Ishikawa (cell line): ENCODE measurements at regions not wholly inside any gene's neighbourhood (a gene's known extent, or its start where the extent isn't known, plus 50 kb on each side); places are given as distances from the start of the nearest gene placed in this dataset.

Source experiments
- CEBPB ChIP-seq: IDR thresholded peaks from 2 replicates; pipeline ENCODE4 v1.6.1; 2012
- CREB1 ChIP-seq: IDR thresholded peaks from 2 replicates; pipeline ENCODE4 v1.6.1; 2012; ENCODE audit warnings: low read depth
- EGR1 ChIP-seq: IDR thresholded peaks from 2 replicates; pipeline ENCODE4 v1.6.1; 2012
- EP300 ChIP-seq: IDR thresholded peaks from 2 replicates; pipeline ENCODE4 v1.6.1; 2012; ENCODE audit warnings: borderline replicate concordance
- FOXM1 ChIP-seq: IDR thresholded peaks from 2 replicates; pipeline ENCODE4 v1.6.1; 2012; ENCODE audit warnings: low read depth, borderline replicate concordance
- MAX ChIP-seq: IDR thresholded peaks from 2 replicates; pipeline ENCODE4 v1.6.1; 2012
- NFIC ChIP-seq: IDR thresholded peaks from 2 replicates; pipeline ENCODE4 v1.6.1; 2012
- RAD21 ChIP-seq: IDR thresholded peaks from 2 replicates; pipeline ENCODE4 v1.6.1; 2012; ENCODE audit warnings: low read depth
- TAF1 ChIP-seq: IDR thresholded peaks from 2 replicates; pipeline ENCODE4 v1.6.1; 2012; ENCODE audit warnings: low read depth, mild to moderate bottlenecking
- TCF12 ChIP-seq: IDR thresholded peaks from 2 replicates; pipeline ENCODE4 v1.6.1; 2012; ENCODE audit warnings: low read depth
- TEAD4 ChIP-seq: IDR thresholded peaks from 2 replicates; pipeline ENCODE4 v1.6.1; 2012
- USF1 ChIP-seq: IDR thresholded peaks from 2 replicates; pipeline ENCODE4 v1.6.1; 2012
- YY1 ChIP-seq: IDR thresholded peaks from 2 replicates; pipeline ENCODE4 v1.6.1; 2012; ENCODE audit warnings: low read depth
- ZBTB7A ChIP-seq: IDR thresholded peaks from 2 replicates; pipeline ENCODE4 v1.6.1; 2012; ENCODE audit warnings: low read depth
- TF ChIP-seq, protein P1 (sequence below): IDR thresholded peaks from 2 replicates; pipeline ENCODE4 v1.6.1; 2012; ENCODE audit warnings: low read depth, mild to moderate bottlenecking

- TF ChIP-seq MAX (no peak), NFIC (no peak), CREB1 (no peak), CEBPB (no peak), USF1 (no peak), RAD21 (no peak), EGR1 (no peak), YY1 (no peak), TCF12 (no peak), TAF1 (no peak), EP300 (no peak)
- TF ChIP-seq, protein P1, sequence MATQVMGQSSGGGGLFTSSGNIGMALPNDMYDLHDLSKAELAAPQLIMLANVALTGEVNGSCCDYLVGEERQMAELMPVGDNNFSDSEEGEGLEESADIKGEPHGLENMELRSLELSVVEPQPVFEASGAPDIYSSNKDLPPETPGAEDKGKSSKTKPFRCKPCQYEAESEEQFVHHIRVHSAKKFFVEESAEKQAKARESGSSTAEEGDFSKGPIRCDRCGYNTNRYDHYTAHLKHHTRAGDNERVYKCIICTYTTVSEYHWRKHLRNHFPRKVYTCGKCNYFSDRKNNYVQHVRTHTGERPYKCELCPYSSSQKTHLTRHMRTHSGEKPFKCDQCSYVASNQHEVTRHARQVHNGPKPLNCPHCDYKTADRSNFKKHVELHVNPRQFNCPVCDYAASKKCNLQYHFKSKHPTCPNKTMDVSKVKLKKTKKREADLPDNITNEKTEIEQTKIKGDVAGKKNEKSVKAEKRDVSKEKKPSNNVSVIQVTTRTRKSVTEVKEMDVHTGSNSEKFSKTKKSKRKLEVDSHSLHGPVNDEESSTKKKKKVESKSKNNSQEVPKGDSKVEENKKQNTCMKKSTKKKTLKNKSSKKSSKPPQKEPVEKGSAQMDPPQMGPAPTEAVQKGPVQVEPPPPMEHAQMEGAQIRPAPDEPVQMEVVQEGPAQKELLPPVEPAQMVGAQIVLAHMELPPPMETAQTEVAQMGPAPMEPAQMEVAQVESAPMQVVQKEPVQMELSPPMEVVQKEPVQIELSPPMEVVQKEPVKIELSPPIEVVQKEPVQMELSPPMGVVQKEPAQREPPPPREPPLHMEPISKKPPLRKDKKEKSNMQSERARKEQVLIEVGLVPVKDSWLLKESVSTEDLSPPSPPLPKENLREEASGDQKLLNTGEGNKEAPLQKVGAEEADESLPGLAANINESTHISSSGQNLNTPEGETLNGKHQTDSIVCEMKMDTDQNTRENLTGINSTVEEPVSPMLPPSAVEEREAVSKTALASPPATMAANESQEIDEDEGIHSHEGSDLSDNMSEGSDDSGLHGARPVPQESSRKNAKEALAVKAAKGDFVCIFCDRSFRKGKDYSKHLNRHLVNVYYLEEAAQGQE = no peak
Measured at GRCh38 chr15:37767841-37768455, 166.5 kb upstream of the TMCO5A start.

DNA sequence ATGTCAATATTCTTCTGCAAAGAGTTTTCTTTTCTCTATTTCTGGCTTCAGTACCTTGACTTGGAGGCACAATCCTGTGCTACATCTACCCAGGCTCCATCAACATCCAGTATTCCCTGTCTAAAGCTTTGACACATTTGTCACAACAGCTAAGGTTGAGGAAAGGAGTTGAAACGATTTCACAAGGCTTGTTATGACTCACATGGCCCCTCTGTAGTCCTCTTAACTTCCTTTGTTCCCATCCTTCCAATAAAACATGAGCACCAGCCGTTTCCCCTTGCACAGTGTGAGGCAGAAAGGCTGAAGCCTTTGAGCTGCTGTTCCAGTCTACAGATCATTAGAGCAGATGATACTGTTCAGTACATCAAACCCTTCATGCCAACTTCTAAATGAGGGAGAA, 163.0 kb upstream of the TMCO5A start:
- TF ChIP-seq, protein P1 = no peak
- TF ChIP-seq TAF1 = no peak
- TF ChIP-seq FOXM1 = no peak
- TF ChIP-seq EP300 = no peak
- TF ChIP-seq CEBPB = no peak
- no peak for TF ChIP-seq NFIC
- TF ChIP-seq USF1 = no peak
- no peak for TF ChIP-seq CREB1
- no peak for TF ChIP-seq MAX

GRCh38 chr15:37773111-37773860, 161.2 kb upstream of the TMCO5A start:
- TF ChIP-seq TEAD4 (no peak), TCF12 (no peak), FOXM1 (no peak), EP300 (no peak), NFIC (no peak), MAX (no peak), CEBPB (no peak), TAF1 (no peak), EGR1 (no peak), USF1 (no peak), ZBTB7A (no peak)

- no peak for TF ChIP-seq EP300
- TF ChIP-seq YY1 = no peak
- no peak for TF ChIP-seq FOXM1
- TF ChIP-seq NFIC = no peak
- no peak for TF ChIP-seq ZBTB7A
- TF ChIP-seq, protein P1 = no peak
- no peak for TF ChIP-seq EGR1
- no peak for TF ChIP-seq TAF1
- no peak for TF ChIP-seq TEAD4
- TF ChIP-seq USF1 = no peak
- no peak for TF ChIP-seq MAX
- no peak for TF ChIP-seq CEBPB
- TF ChIP-seq CREB1 = no peak
- no peak for TF ChIP-seq TCF12
- TF ChIP-seq RAD21 = no peak
Measured at GRCh38 chr15:37774961-37775360, 159.5 kb upstream of the TMCO5A start.
